ENCODE measurements at regions not wholly inside any gene's neighbourhood (a gene's known extent, or its start where the extent isn't known, plus 50 kb on each side); places are given as distances from the start of the nearest gene placed in this dataset.

- TF ChIP-seq, protein P1, sequence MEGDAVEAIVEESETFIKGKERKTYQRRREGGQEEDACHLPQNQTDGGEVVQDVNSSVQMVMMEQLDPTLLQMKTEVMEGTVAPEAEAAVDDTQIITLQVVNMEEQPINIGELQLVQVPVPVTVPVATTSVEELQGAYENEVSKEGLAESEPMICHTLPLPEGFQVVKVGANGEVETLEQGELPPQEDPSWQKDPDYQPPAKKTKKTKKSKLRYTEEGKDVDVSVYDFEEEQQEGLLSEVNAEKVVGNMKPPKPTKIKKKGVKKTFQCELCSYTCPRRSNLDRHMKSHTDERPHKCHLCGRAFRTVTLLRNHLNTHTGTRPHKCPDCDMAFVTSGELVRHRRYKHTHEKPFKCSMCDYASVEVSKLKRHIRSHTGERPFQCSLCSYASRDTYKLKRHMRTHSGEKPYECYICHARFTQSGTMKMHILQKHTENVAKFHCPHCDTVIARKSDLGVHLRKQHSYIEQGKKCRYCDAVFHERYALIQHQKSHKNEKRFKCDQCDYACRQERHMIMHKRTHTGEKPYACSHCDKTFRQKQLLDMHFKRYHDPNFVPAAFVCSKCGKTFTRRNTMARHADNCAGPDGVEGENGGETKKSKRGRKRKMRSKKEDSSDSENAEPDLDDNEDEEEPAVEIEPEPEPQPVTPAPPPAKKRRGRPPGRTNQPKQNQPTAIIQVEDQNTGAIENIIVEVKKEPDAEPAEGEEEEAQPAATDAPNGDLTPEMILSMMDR (IDR thresholded peaks at IDR 0.05), result no peak
- TF ChIP-seq REST (IDR thresholded peaks at IDR 0.05; ENCODE audit: low read depth, low read length), result no peak
These were observed 136.0 kb upstream of the FAM98A start for GRCh38 chr2:33735096-33735495.

All from SK-N-SH (cell line).